Immature natural killer cell (primary cell): ENCODE measurements at regions not wholly inside any gene's neighbourhood (a gene's known extent, or its start where the extent isn't known, plus 50 kb on each side); places are given as distances from the start of the nearest gene placed in this dataset.
A peak's percentile ranks its signal among the peaks of the same experiment; 100 is the strongest.

Source experiments
- DNase-seq, 3 donors: peaks; one replicate each; pipeline ENCODE4 v3.0.0; 2022; ENCODE audit warnings: mixed read lengths in 1 of 3
- H3K27ac Mint-ChIP-seq, 6 donors: one replicate each; pipeline ENCODE4 v1.8.0; 2020; ENCODE audit warnings: mixed read lengths in 6 of 6, mild to moderate bottlenecking in 5 of 6, inconsistent platforms in 4 of 6, moderate library complexity in 3 of 6
- H3K27me3 Mint-ChIP-seq, 3 donors: one replicate each; pipeline ENCODE4 v1.8.0; 2020 to 2021; ENCODE audit warnings: low read depth in 3 of 3, mild to moderate bottlenecking in 3 of 3, mixed read lengths in 3 of 3, moderate library complexity in 3 of 3, inconsistent platforms in 1 of 3
- H3K36me3 Mint-ChIP-seq, 3 donors: one replicate each; pipeline ENCODE4 v1.8.0; 2020; ENCODE audit warnings: mixed read lengths in 3 of 3, inconsistent platforms in 2 of 3, mild to moderate bottlenecking in 2 of 3
- H3K4me1 Mint-ChIP-seq, 2 donors: one replicate each; pipeline ENCODE4 v1.8.0; 2020; ENCODE audit warnings: inconsistent platforms in 2 of 2, mild to moderate bottlenecking in 2 of 2, mixed read lengths in 2 of 2, moderate library complexity in 1 of 2
- H3K4me3 Mint-ChIP-seq, 5 donors: one replicate each; pipeline ENCODE4 v1.8.0; 2020; ENCODE audit warnings: mild to moderate bottlenecking in 5 of 5, mixed read lengths in 5 of 5, inconsistent platforms in 3 of 5, moderate library complexity in 3 of 5
- H3K9me3 Mint-ChIP-seq, 6 donors: one replicate each; pipeline ENCODE4 v1.8.0; 2020; ENCODE audit warnings: mild to moderate bottlenecking in 6 of 6, mixed read lengths in 6 of 6, inconsistent platforms in 4 of 6, moderate library complexity in 3 of 6

- no peak overlapping the region for H3K27ac Mint-ChIP-seq
- H3K36me3 Mint-ChIP-seq = no peaks in the 10 kb centered on the region
- no peak for DNase-seq
- H3K9me3 Mint-ChIP-seq = no peaks in the 10 kb centered on the region
- no peaks in the 10 kb centered on the region for H3K4me1 Mint-ChIP-seq
- peaks cover 0 to 4% (median under 1%) of the 10 kb centered on the region in 3 donors for H3K27me3 Mint-ChIP-seq
- no peak overlapping the region for H3K4me3 Mint-ChIP-seq
These were observed 75.5 kb downstream of the ASB1 start for GRCh38 chr2:238502088-238502810.

- Mint-ChIP-seq H3K4me3 (no peak overlapping the region), H3K9me3 (no peaks in the 10 kb centered on the region), H3K27me3 (peaks cover 0 to 4% (median 3%) of the 10 kb centered on the region in 3 donors), H3K36me3 (no peaks in the 10 kb centered on the region), H3K4me1 (no peaks in the 10 kb centered on the region), H3K27ac (no peak overlapping the region)
- no peak for DNase-seq
These were observed 76.4 kb downstream of the ASB1 start for GRCh38 chr2:238502956-238503791.

GRCh38 chr2:238504181-238504931 lies 77.6 kb downstream of the ASB1 start:
- no peak for DNase-seq
- Mint-ChIP-seq H3K4me3 (no peak overlapping the region), H3K27ac (no peak overlapping the region), H3K4me1 (no peaks in the 10 kb centered on the region), H3K9me3 (no peaks in the 10 kb centered on the region), H3K27me3 (peaks cover 0 to 4% (median 3%) of the 10 kb centered on the region in 3 donors), H3K36me3 (no peaks in the 10 kb centered on the region)

GRCh38 chr2:238505119-238505891 lies 78.6 kb downstream of the ASB1 start:
- H3K4me3 Mint-ChIP-seq = peak overlapping the region in 1 of 5 donors; percentile 33
- H3K4me1 Mint-ChIP-seq = no peaks in the 10 kb centered on the region
- peak in 1 of 3 donors; percentile 38 for DNase-seq
- H3K27me3 Mint-ChIP-seq = peaks cover 0 to 4% (median 3%) of the 10 kb centered on the region in 3 donors
- no peaks in the 10 kb centered on the region for H3K9me3 Mint-ChIP-seq
- no peaks in the 10 kb centered on the region for H3K36me3 Mint-ChIP-seq
- peak overlapping the region in 1 of 6 donors; percentile 16 for H3K27ac Mint-ChIP-seq

GRCh38 chr2:238505892-238506280 lies 79.2 kb downstream of the ASB1 start:
- no peaks in the 10 kb centered on the region for H3K36me3 Mint-ChIP-seq
- no peak for DNase-seq

DNA sequence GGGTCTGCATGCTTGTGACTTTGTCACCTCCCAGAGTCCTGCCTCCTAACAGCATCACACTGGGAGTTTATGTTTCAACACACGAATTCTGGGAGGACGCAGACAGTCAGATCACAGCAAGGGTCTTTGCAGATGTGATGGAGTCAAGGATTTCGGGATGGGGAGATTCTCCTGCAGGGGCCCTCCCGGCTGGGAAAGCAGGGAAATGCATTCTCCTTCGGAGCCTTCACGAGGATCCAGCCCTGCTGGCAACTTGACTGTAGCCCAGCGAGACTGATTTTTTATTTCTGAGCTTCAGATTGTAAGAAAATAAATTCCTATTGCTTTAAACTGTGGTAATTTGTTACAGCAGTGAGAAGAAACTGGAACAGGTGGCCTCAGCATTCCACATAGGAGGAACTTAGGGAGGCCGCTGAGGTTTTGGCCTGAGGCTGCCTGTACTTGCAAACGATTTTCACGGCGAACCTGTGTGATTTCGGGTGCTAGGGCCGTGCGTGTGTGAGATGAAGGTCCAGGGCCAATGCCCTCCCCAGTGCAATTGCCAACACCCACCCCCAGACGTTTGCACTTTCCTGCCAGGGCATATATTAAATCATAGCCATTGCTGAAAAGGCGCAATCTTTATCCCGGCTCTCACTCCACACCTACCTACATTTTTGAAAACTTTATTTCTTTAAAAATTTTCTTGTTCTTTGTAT lies 79.8 kb downstream of the ASB1 start:
- H3K9me3 Mint-ChIP-seq = no peaks in the 10 kb centered on the region
- no peak overlapping the region for H3K4me3 Mint-ChIP-seq
- no peak for DNase-seq
- no peaks in the 10 kb centered on the region for H3K36me3 Mint-ChIP-seq
- H3K27ac Mint-ChIP-seq = no peak overlapping the region
- H3K27me3 Mint-ChIP-seq = peaks cover 0 to 3% (median 2%) of the 10 kb centered on the region in 3 donors
- no peaks in the 10 kb centered on the region for H3K4me1 Mint-ChIP-seq

More at GRCh38 chr2:238505892-238506280, 79.2 kb downstream of the ASB1 start:
- Mint-ChIP-seq H3K4me1 (no peaks in the 10 kb centered on the region), H3K9me3 (no peaks in the 10 kb centered on the region), H3K4me3 (peak overlapping the region in 1 of 5 donors; percentile 33), H3K27ac (no peak overlapping the region), H3K27me3 (peaks cover 0 to 4% (median 3%) of the 10 kb centered on the region in 3 donors)

- Mint-ChIP-seq H3K9me3 (no peaks in the 10 kb centered on the region), H3K27me3 (peaks cover 0 to 3% (median 2%) of the 10 kb centered on the region in 3 donors), H3K36me3 (no peaks in the 10 kb centered on the region), H3K4me3 (no peak overlapping the region), H3K27ac (no peak overlapping the region), H3K4me1 (no peaks in the 10 kb centered on the region)
- DNase-seq = no peak
These were observed 81.1 kb downstream of the ASB1 start for GRCh38 chr2:238507836-238508235.

DNA sequence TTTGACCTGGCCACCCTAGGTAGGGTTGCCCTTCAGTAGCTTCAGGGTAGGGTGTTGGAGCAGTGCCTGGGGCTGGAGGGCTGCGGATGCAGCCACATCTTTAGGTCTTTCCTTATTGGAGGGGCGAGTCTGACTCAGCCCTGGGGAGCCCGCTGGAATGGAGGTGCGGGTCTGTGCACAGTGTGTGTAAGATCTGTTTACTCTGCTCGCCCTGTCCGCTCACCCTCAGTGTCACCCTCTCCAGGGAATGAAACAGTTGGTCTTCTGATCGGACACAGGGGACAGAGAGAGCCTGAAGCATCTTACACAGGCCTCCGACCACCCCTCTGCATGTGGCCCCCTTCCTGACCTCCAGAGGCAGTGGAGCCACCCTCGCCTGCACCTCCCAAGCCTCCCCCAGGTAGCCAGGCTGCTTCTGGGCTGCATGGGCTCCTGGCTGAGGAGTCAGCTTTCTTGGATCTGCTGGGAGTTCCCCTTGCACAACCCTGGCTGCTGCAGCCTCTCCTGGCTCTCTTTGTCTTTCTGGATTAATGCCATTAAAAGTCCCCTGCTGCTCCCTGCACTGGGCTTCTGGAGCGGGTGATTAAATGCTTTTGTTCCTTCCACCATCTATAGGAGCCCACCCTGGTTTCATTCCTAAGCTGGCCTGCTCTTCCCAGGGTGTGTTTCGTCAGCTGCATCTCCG lies 82.6 kb downstream of the ASB1 start:
- DNase-seq = no peak
- Mint-ChIP-seq H3K4me1 (no peaks in the 10 kb centered on the region), H3K9me3 (no peaks in the 10 kb centered on the region), H3K27me3 (peaks cover 0 to 8% (median 2%) of the 10 kb centered on the region in 3 donors), H3K4me3 (no peak overlapping the region), H3K27ac (no peak overlapping the region), H3K36me3 (no peaks in the 10 kb centered on the region)

DNA sequence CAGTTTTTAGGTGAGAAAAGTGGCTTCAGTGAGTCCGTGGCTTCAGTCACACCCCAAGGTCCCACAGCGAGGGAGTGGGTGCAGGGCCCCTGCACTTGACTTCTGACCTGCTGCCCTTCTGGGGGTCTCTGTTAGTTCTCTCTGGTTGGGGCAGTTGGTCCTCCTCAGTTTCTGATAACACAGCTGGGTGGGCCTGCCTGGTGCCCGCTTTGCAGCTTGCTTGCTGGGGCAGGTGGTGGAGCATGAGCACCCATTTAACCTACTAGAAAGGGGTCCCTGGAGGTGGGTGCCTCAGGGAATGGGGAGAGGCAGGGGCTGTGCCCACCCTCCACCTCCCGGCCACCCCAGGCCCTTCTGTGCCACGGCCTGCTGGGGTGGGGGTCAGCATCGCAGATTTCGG lies 83.2 kb downstream of the ASB1 start:
- Mint-ChIP-seq H3K9me3 (no peaks in the 10 kb centered on the region), H3K27me3 (peaks cover 0 to 8% (median 2%) of the 10 kb centered on the region in 3 donors), H3K4me3 (no peak overlapping the region), H3K4me1 (no peaks in the 10 kb centered on the region), H3K36me3 (no peaks in the 10 kb centered on the region), H3K27ac (no peak overlapping the region)
- no peak for DNase-seq

GRCh38 chr2:238510911-238511613 lies 84.3 kb downstream of the ASB1 start:
- Mint-ChIP-seq H3K36me3 (peaks cover 0 to 5% (median 2%) of the 10 kb centered on the region in 3 donors), H3K27me3 (peaks cover 0 to 8% (median 7%) of the 10 kb centered on the region in 3 donors), H3K4me1 (no peaks in the 10 kb centered on the region), H3K4me3 (no peak overlapping the region), H3K27ac (no peak overlapping the region), H3K9me3 (peaks cover 0 to 2% (median 1%) of the 10 kb centered on the region in 6 donors)
- no peak for DNase-seq

- no peak overlapping the region for H3K27ac Mint-ChIP-seq
- peaks cover 2 to 8% (median 6%) of the 10 kb centered on the region in 3 donors for H3K36me3 Mint-ChIP-seq
- H3K4me1 Mint-ChIP-seq = no peaks in the 10 kb centered on the region
- H3K27me3 Mint-ChIP-seq = peaks cover 0 to 9% (median 8%) of the 10 kb centered on the region in 3 donors
- peaks cover 2 to 8% (median 4%) of the 10 kb centered on the region in 6 donors for H3K9me3 Mint-ChIP-seq
- H3K4me3 Mint-ChIP-seq = no peak overlapping the region
- no peak for DNase-seq
These were observed 84.9 kb downstream of the ASB1 start for GRCh38 chr2:238511614-238511950.
